K562 (cell line): ENCODE measurements at regions not wholly inside any gene's neighbourhood (a gene's known extent, or its start where the extent isn't known, plus 50 kb on each side); places are given as distances from the start of the nearest gene placed in this dataset.

Experiments used
- ATAC-seq: fragments of 200-7000 bp; cut with Tn5 transposase; 3 replicates; pipeline ENCODE4 v1.9.1; 2020; ENCODE audit warnings: moderate library complexity
- BruUV-seq: library from RNA; stranded (reverse); fragments of 400-500 nt; replicated peaks from 2 replicates; lab custom pipeline; 2021; lab: Mats Ljungman, UMichigan
- CTCF ChIA-PET: fragments of 300-600 bp; formaldehyde crosslinking; extraction: SDS; loops from one replicate; lab custom pipeline; 2021; ENCODE audit warnings: low intra/inter-chr PET ratio; lab: Yijun Ruan, JAX
- POLR2A ChIA-PET: fragments of 300-600, 350-650 bp; sonication (Branson Sonifier 250); formaldehyde crosslinking; extraction: SDS; loops from one replicate; lab custom pipeline; 2021; ENCODE audit warnings: antibody characterized with exemption, inconsistent platforms; lab: Yijun Ruan, JAX
- DNase-seq, 4 experiments: peaks; one replicate each; pipeline versions ENCODE4 v3.0.0 to v3.0.0-alpha.2; 2011 to 2018; ENCODE audit warnings: low spot score in 3 of 4, mixed read lengths in 3 of 4; ENCODE audit errors: extremely low read depth in 1 of 4
- FAIRE-seq: peaks from 2 replicates; lab custom pipeline; 2011; peaks lifted over from hg19 to GRCh38; lab: Jason Lieb, UNC
- H2AFZ ChIP-seq: 2 replicates; pipeline ENCODE4 v1.6.0; 2011; ENCODE audit warnings: low read depth, low read length, control low read depth, inconsistent platforms
- H3K27ac ChIP-seq: fragments of 200-600 bp; 3 replicates; pipeline ENCODE4 v1.8.0; 2011; ENCODE audit warnings: low read depth, mild to moderate bottlenecking, control low read depth, inconsistent platforms, low read length, moderate library complexity, mixed read lengths; ENCODE audit errors: extremely low read depth
- H3K27me3 ChIP-seq, 2 experiments: fragments of 300-600 bp in 1 of 2; 2 replicates in 1 of 2; 3 replicates in 1 of 2; pipeline versions ENCODE4 v1.6.0 to v1.8.0; 2011; ENCODE audit warnings: inconsistent platforms in 2 of 2, low read length in 2 of 2, mild to moderate bottlenecking in 1 of 2, mixed read lengths in 1 of 2, moderate library complexity in 1 of 2; ENCODE audit not compliant: control insufficient read depth in 2 of 2, insufficient read depth in 2 of 2
- H3K36me3 ChIP-seq: fragments of 300-600 bp; 3 replicates; pipeline ENCODE4 v1.8.0; 2011; ENCODE audit warnings: mild to moderate bottlenecking, low read length, inconsistent platforms; ENCODE audit not compliant: control insufficient read depth, insufficient read depth
- H3K4me1 ChIP-seq, 2 experiments: fragments of 200-600 bp in 1 of 2; replicated peaks in 1 of 2; 2 replicates in 1 of 2; 3 replicates in 1 of 2; pipeline versions ENCODE4 v1.5.1 to v1.8.0; 2011; ENCODE audit warnings: inconsistent platforms in 2 of 2, low read length in 2 of 2, mild to moderate bottlenecking in 1 of 2, mixed read lengths in 1 of 2, moderate library complexity in 1 of 2; ENCODE audit not compliant: control insufficient read depth in 2 of 2, insufficient read depth in 2 of 2
- H3K4me2 ChIP-seq: 2 replicates; pipeline ENCODE4 v1.6.1; 2011; ENCODE audit warnings: low read length, control low read depth, inconsistent platforms, mixed read lengths; ENCODE audit not compliant: insufficient read depth
- H3K4me3 ChIP-seq: fragments of 200-600 bp; sonication (generic), shearing (Covaris generic); 2 replicates; pipeline ENCODE4 v1.5.1; 2016; ENCODE audit warnings: control low read depth, inconsistent platforms
- H3K79me2 ChIP-seq: fragments of 200-600 bp; 3 replicates; pipeline ENCODE4 v1.8.0; 2011; ENCODE audit warnings: low read length, inconsistent platforms; ENCODE audit not compliant: control insufficient read depth, insufficient read depth
- H3K9ac ChIP-seq, 2 experiments: 2 replicates each; pipeline versions ENCODE4 v1.6.0 to v1.6.1; 2011; ENCODE audit warnings: low read depth in 2 of 2, low read length in 2 of 2, control low read depth in 1 of 2, inconsistent platforms in 1 of 2, mild to moderate bottlenecking in 1 of 2, mixed read lengths in 1 of 2; ENCODE audit not compliant: insufficient read depth in 1 of 2
- H3K9me1 ChIP-seq: one replicate; pipeline ENCODE4 v1.6.0; 2011; ENCODE audit warnings: inconsistent platforms, mild to moderate bottlenecking, low read length, moderate library complexity; ENCODE audit not compliant: control insufficient read depth, insufficient read depth
- H3K9me3 ChIP-seq: replicated peaks from 2 replicates; pipeline ENCODE4 v1.5.1; 2011; ENCODE audit warnings: low read depth, low read length, inconsistent platforms; ENCODE audit not compliant: control insufficient read depth, insufficient read depth
- H4K20me1 ChIP-seq: replicated peaks from 2 replicates; pipeline ENCODE4 v1.6.1; 2011; ENCODE audit warnings: low read length, inconsistent platforms, mixed read lengths; ENCODE audit not compliant: control insufficient read depth, insufficient read depth
- BRCA1 ChIP-seq, 2 experiments: fragments of 450-650 bp in 1 of 2; sonication (generic) in 1 of 2; formaldehyde crosslinking in 1 of 2; IDR thresholded peaks; 2 replicates each; pipeline versions ENCODE4 v1.5.0 to v1.6.1; 2017 to 2020; ENCODE audit warnings: mild to moderate bottlenecking in 1 of 2, missing genetic modification reagents in 1 of 2
- ETS2 ChIP-seq: IDR thresholded peaks from 2 replicates; pipeline ENCODE4 v1.6.1; 2016; ENCODE audit warnings: borderline replicate concordance, missing genetic modification characterization, mild to moderate bottlenecking, moderate library complexity, missing compliant biosample characterization; ENCODE audit not compliant: poor library complexity, severe bottlenecking
- GMEB1 ChIP-seq: fragments of 250-450 bp; sonication (Bioruptor Pico); IDR thresholded peaks from 2 replicates; pipeline ENCODE4 v1.4.0; 2020; ENCODE audit warnings: mild to moderate bottlenecking
- HMBOX1 ChIP-seq: sonication (generic); IDR thresholded peaks from 2 replicates; pipeline ENCODE4 v1.6.1; 2016
- HNRNPK ChIP-seq: fragments of 200-400 bp; formaldehyde crosslinking; IDR thresholded peaks from one replicate; pipeline ENCODE4 v1.6.1; 2018; ENCODE audit warnings: mild to moderate bottlenecking, low read depth, low read length; ENCODE audit not compliant: poor library complexity, severe bottlenecking
- MYBL2 ChIP-seq, 2 experiments: fragments of 450-650 bp in 1 of 2; sonication (generic) in 1 of 2; formaldehyde crosslinking in 1 of 2; IDR thresholded peaks; 2 replicates each; pipeline versions ENCODE4 v1.6.1 to v1.8.1; 2017 to 2022; ENCODE audit warnings: borderline replicate concordance in 1 of 2, inconsistent platforms in 1 of 2, low read depth in 1 of 2, mild to moderate bottlenecking in 1 of 2, missing genetic modification reagents in 1 of 2, moderate library complexity in 1 of 2
- NFXL1 ChIP-seq: fragments of 450-650 bp; formaldehyde crosslinking; IDR thresholded peaks from 2 replicates; pipeline ENCODE4 v1.4.0; 2021; ENCODE audit warnings: mild to moderate bottlenecking
- PURB ChIP-seq: sonication (generic); formaldehyde crosslinking; IDR thresholded peaks from 2 replicates; pipeline ENCODE4 v1.9.0; 2021; ENCODE audit warnings: low read depth, mild to moderate bottlenecking, missing genetic modification reagents
- TAF1 ChIP-seq: IDR thresholded peaks from 2 replicates; pipeline ENCODE4 v1.6.1; 2011; ENCODE audit warnings: mild to moderate bottlenecking, low read length, moderate library complexity; ENCODE audit not compliant: insufficient read depth, control insufficient read depth, severe bottlenecking; ENCODE audit errors: extremely low read depth
- ZNF324 ChIP-seq: fragments of 250-450 bp; sonication (Bioruptor Pico); IDR thresholded peaks from 2 replicates; pipeline ENCODE4 v1.4.0; 2020; ENCODE audit warnings: mild to moderate bottlenecking
- ZNF584 ChIP-seq: fragments of 200-800 bp; sonication (Bioruptor generic); IDR thresholded peaks from 2 replicates; pipeline ENCODE4 v1.6.1; 2016; ENCODE audit warnings: low read depth, mild to moderate bottlenecking, missing genetic modification characterization, missing compliant biosample characterization
- ZNF75A ChIP-seq: fragments of 450-650 bp; formaldehyde crosslinking; IDR thresholded peaks from 2 replicates; pipeline ENCODE4 v1.4.0; 2020; ENCODE audit warnings: mild to moderate bottlenecking
- ZNF785 ChIP-seq: fragments of 250-450 bp; sonication (Bioruptor Pico); IDR thresholded peaks from 2 replicates; pipeline ENCODE4 v1.4.0; 2020; ENCODE audit warnings: mild to moderate bottlenecking
- WGBS: fragments of 100-300 bp; shearing (Covaris generic); methylation state at CpG from one replicate; pipeline ENCODE4 v1.1.6; 2016; ENCODE audit warnings: low coverage, mixed read lengths; ENCODE audit not compliant: insufficient coverage; ENCODE audit errors: missing lambda C conversion rate; 5-methylcytosine and 5-hydroxymethylcytosine counted together
- in situ Hi-C: fragments of 300-500 bp; cut with MboI; formaldehyde crosslinking; loops from 4 replicates; pipeline ENCODE4 v1.15.0; 2018; ENCODE audit warnings: inconsistent platforms, mixed read lengths
- intact Hi-C: fragments of 100-400 bp; cut with micrococcal nuclease; formaldehyde crosslinking; loops from 2 replicates; pipeline ENCODE4 v1.14.2; 2022

GRCh38 chr11:43577566-43578264, 102.8 kb upstream of the HSD17B12 start:
- intact Hi-C loops, result loop anchor here (5.0 to 10.0 kb wide), 3 partner anchors 225 to 275 kb away; partner anchors contain the start of gene API5

More at GRCh38 chr11:43577566-43578264, 102.8 kb upstream of the HSD17B12 start:
- no peak overlapping the region for H3K4me2 ChIP-seq
- CTCF ChIA-PET, result interaction anchor here (0.6 to 1.2 kb wide), 3 partner anchors 131 to 234 kb away, joined by 3 to 5 read pairs (median 5); no protein-coding TSS in a partner anchor
- no peak for ATAC-seq
- peaks cover 0 to 26% of the 10 kb centered on the region in 2 experiments; a peak in 3 of 5 replicates for H3K4me1 ChIP-seq
- in situ Hi-C loops, result no loop called here
- H3K9me3 ChIP-seq, result no peaks in the 10 kb centered on the region
- POLR2A ChIA-PET, result interaction anchor here (0.6 to 1.4 kb wide), 2 partner anchors 12 to 25 kb away, joined by 3 to 4 read pairs; no protein-coding TSS in a partner anchor
- FAIRE-seq, result no peak
- no peaks in the 10 kb centered on the region for H3K36me3 ChIP-seq
- BruUV-seq, result no TSS peak
- H3K79me2 ChIP-seq, result no peaks in the 10 kb centered on the region
- no peak overlapping the region for H2AFZ ChIP-seq
- no peak overlapping the region for H3K9ac ChIP-seq
- H3K9me1 ChIP-seq, result no peaks in the 10 kb centered on the region
- no peak overlapping the region for H3K27ac ChIP-seq
- WGBS, result 24% methylated on average over 17 of the region's 17 CpGs
- TF ChIP-seq ETS2 (tag) (no peak), GMEB1 (no peak), ZNF785 (no peak), PURB (CRISPR knock-in tag) (no peak), TAF1 (no peak), HMBOX1 (no peak), ZNF324 (CRISPR knock-in tag) (no peak), HNRNPK (no peak), ZNF584 (CRISPR knock-in tag) (no peak), NFXL1 (CRISPR knock-in tag) (no peak), ZNF75A (no peak), BRCA1 (IDR thresholded peaks at IDR 0.05) (no peak), BRCA1 (CRISPR knock-in tag; IDR thresholded peaks at IDR 0.05) (no peak), MYBL2 (IDR thresholded peaks at IDR 0.05; ENCODE audit: low read depth) (no peak), MYBL2 (CRISPR knock-in tag; IDR thresholded peaks at IDR 0.05; ENCODE audit: borderline replicate concordance) (no peak)
- TF ChIP-seq, all 486 proteins: peak for 0
- DNase-seq, result no peak
- no peak overlapping the region for H3K4me3 ChIP-seq
- peaks cover 3% of the 10 kb centered on the region; the same call in 1 of the 2 replicates for H4K20me1 ChIP-seq
- peaks cover 32 to 77% of the 10 kb centered on the region in 2 experiments for H3K27me3 ChIP-seq
